Suprapubic skin (tissue), 4 donors: ENCODE measurements at regions not wholly inside any gene's neighbourhood (a gene's known extent, or its start where the extent isn't known, plus 50 kb on each side); places are given as distances from the start of the nearest gene placed in this dataset.

Source experiments
- DNase-seq, 2 donors: peaks; one replicate each; pipeline ENCODE4 v3.0.0-alpha.2; 2019; ENCODE audit warnings: low spot score in 2 of 2
- H3K27ac ChIP-seq: fragments of 200-600 bp; sonication (generic); one replicate; pipeline ENCODE4 v1.5.1; 2019
- H3K27me3 ChIP-seq: fragments of 200-600 bp; sonication (generic); one replicate; pipeline ENCODE4 v1.5.1; 2019
- H3K36me3 ChIP-seq: fragments of 200-600 bp; sonication (generic); one replicate; pipeline ENCODE4 v1.5.1; 2019
- H3K4me1 ChIP-seq: fragments of 200-600 bp; sonication (generic); one replicate; pipeline ENCODE4 v1.5.1; 2019
- H3K4me3 ChIP-seq: fragments of 200-600 bp; sonication (generic); one replicate; pipeline ENCODE4 v1.5.1; 2019; ENCODE audit warnings: mild to moderate bottlenecking
- H3K9me3 ChIP-seq: fragments of 200-600 bp; sonication (generic); one replicate; pipeline ENCODE4 v1.5.1; 2019
- CTCF ChIP-seq, 2 donors: fragments of 200-600 bp in 1 of 2; fragments of 450-650 bp in 1 of 2; sonication (generic) in 1 of 2; IDR thresholded peaks; one replicate each; pipeline ENCODE4 v1.5.1; 2016 to 2019; ENCODE audit warnings: antibody characterized with exemption in 2 of 2, mild to moderate bottlenecking in 1 of 2, moderate library complexity in 1 of 2
- EP300 ChIP-seq: sonication (generic); formaldehyde crosslinking; IDR thresholded peaks from one replicate; pipeline ENCODE4 v1.6.1; 2017; ENCODE audit warnings: antibody characterized with exemption
- POLR2A ChIP-seq, 2 donors: fragments of 450-650 bp; IDR thresholded peaks; one replicate each; pipeline ENCODE4 v1.6.1; 2017; ENCODE audit warnings: antibody characterized with exemption in 2 of 2, mild to moderate bottlenecking in 2 of 2, moderate library complexity in 2 of 2
- POLR2AphosphoS5 ChIP-seq, 3 donors: sonication (generic); formaldehyde crosslinking; IDR thresholded peaks; one replicate each; pipeline ENCODE4 v1.6.1; 2017; ENCODE audit warnings: antibody characterized with exemption in 3 of 3
- whole genome bisulfite sequencing: methylation state at CpG from one replicate; pipeline ENCODE4 v1.1.5; 2018; 5-methylcytosine and 5-hydroxymethylcytosine counted together

GRCh38 chr1:94737124-94737998 lies 82.8 kb upstream of the SLC44A3 start:
- WGBS, result 59% methylated on average over 5 of the region's 5 CpGs
- no peak for DNase-seq
- peaks cover 15% of the 10 kb centered on the region for H3K4me1 ChIP-seq

DNA sequence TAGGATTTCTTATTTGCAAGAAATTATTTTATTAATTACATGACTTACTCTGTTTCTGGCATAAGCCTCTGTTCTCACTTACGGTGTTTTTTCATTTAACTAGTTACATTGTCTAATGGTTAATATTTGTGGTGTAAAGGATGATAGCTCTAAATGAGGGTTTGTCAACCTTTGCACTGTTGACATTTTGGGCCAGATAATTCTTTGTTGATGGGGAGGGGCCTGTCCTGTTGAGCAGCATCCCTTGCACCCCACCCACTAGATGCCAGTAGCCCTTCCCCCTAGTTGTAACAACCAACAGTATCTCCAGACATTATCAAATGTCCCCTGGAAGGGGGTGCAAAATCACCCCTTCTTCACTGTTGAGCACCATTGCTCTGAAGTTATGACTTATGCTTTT lies 83.6 kb upstream of the SLC44A3 start:
- WGBS, result 95% methylated on average over 1 of the region's 1 CpG
- no peak overlapping the region for H3K4me3 ChIP-seq
- no peaks in the 10 kb centered on the region for H3K36me3 ChIP-seq
- no peaks in the 10 kb centered on the region for H3K9me3 ChIP-seq
- H3K27ac ChIP-seq, result no peak overlapping the region
- no peak for DNase-seq
- peaks cover 15% of the 10 kb centered on the region for H3K4me1 ChIP-seq
- no peak for TF ChIP-seq POLR2AphosphoS5 (IDR thresholded peaks at IDR 0.05)
- TF ChIP-seq CTCF (IDR thresholded peaks at IDR 0.05), result no peak
- TF ChIP-seq EP300, result no peak
- TF ChIP-seq POLR2A (IDR thresholded peaks at IDR 0.05), result no peak
- no peaks in the 10 kb centered on the region for H3K27me3 ChIP-seq

More at GRCh38 chr1:94737124-94737998, 82.8 kb upstream of the SLC44A3 start:
- no peaks in the 10 kb centered on the region for H3K36me3 ChIP-seq
- no peaks in the 10 kb centered on the region for H3K9me3 ChIP-seq
- H3K27me3 ChIP-seq, result no peaks in the 10 kb centered on the region
- no peak overlapping the region for H3K27ac ChIP-seq
- TF ChIP-seq POLR2A (IDR thresholded peaks at IDR 0.05), result no peak
- TF ChIP-seq POLR2AphosphoS5 (IDR thresholded peaks at IDR 0.05), result no peak
- no peak for TF ChIP-seq CTCF (IDR thresholded peaks at IDR 0.05)
- no peak for TF ChIP-seq EP300
- H3K4me3 ChIP-seq, result no peak overlapping the region

GRCh38 chr1:94736073-94736472 lies 84.1 kb upstream of the SLC44A3 start:
- Histone ChIP-seq H3K36me3 (no peaks in the 10 kb centered on the region), H3K9me3 (no peaks in the 10 kb centered on the region), H3K4me1 (peaks cover 15% of the 10 kb centered on the region), H3K4me3 (no peak overlapping the region), H3K27ac (no peak overlapping the region), H3K27me3 (no peaks in the 10 kb centered on the region)
- WGBS, result 86% methylated on average over 2 of the region's 2 CpGs
- TF ChIP-seq EP300 (no peak), CTCF (IDR thresholded peaks at IDR 0.05) (no peak), POLR2AphosphoS5 (IDR thresholded peaks at IDR 0.05) (no peak), POLR2A (IDR thresholded peaks at IDR 0.05) (no peak)
- no peak for DNase-seq

GRCh38 chr1:94734963-94735901 lies 84.9 kb upstream of the SLC44A3 start:
- H3K27me3 ChIP-seq, result no peaks in the 10 kb centered on the region
- 49% methylated on average over 20 of the region's 20 CpGs for WGBS
- TF ChIP-seq POLR2A (IDR thresholded peaks at IDR 0.05) (no peak), CTCF (IDR thresholded peaks at IDR 0.05) (no peak), EP300 (no peak), POLR2AphosphoS5 (IDR thresholded peaks at IDR 0.05) (no peak)
- H3K36me3 ChIP-seq, result no peaks in the 10 kb centered on the region
- H3K4me1 ChIP-seq, result peaks cover 15% of the 10 kb centered on the region
- DNase-seq, result no peak
- H3K4me3 ChIP-seq, result no peak overlapping the region
- H3K27ac ChIP-seq, result no peak overlapping the region
- no peaks in the 10 kb centered on the region for H3K9me3 ChIP-seq

DNA sequence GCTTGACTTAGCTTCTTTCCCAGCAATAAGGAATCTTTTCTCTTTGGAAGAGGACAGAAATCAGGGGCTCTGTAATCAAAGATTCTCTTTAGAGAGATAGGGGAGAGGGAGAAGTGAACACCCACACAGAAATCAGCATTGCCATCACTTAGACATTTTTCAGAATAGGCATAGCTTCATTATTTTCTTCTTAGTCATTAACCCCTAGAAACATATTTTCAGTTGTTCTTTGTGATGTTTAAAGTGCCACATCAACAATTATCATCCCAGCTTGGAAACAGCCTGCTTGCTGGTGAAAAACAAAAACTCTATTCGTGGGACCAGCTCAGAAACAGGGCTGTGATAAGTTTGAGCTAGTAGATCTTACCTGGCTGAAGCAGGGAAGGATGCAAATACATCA lies 88.3 kb upstream of the SLC44A3 start:
- no peaks in the 10 kb centered on the region for H3K9me3 ChIP-seq
- H3K27me3 ChIP-seq, result no peaks in the 10 kb centered on the region
- WGBS, result 58% methylated on average over 1 of the region's 1 CpG
- H3K36me3 ChIP-seq, result no peaks in the 10 kb centered on the region
- no peak overlapping the region for H3K4me3 ChIP-seq
- H3K27ac ChIP-seq, result no peak overlapping the region
- H3K4me1 ChIP-seq, result peaks cover 21% of the 10 kb centered on the region
- no peak for TF ChIP-seq POLR2AphosphoS5 (IDR thresholded peaks at IDR 0.05)
- TF ChIP-seq POLR2A (IDR thresholded peaks at IDR 0.05), result no peak
- no peak for TF ChIP-seq CTCF (IDR thresholded peaks at IDR 0.05)
- no peak for TF ChIP-seq EP300
- no peak for DNase-seq
